ENCODE measurements at regions not wholly inside any gene's neighbourhood (a gene's known extent, or its start where the extent isn't known, plus 50 kb on each side); places are given as distances from the start of the nearest gene placed in this dataset.

- DNase-seq (no peak), ATAC-seq (no peak)
- intact Hi-C loops (cut with DNase I), result no loop called here
- Histone ChIP-seq H3K36me3 (ENCODE audit: insufficient read depth in 1 of 2, low read depth in 1 of 2) (no peaks in the 10 kb centered on the region), H3K27me3 (ENCODE audit: insufficient read depth in 3 of 3, low read length in 2 of 3) (no peaks in the 10 kb centered on the region), H3K4me3 (no peak overlapping the region), H3K9me3 (no peaks in the 10 kb centered on the region), H3K4me1 (no peaks in the 10 kb centered on the region), H3K27ac (no peak overlapping the region)
- WGBS, 3 donors, result 86 to 95% (median 94%) methylated on average over 1 of the region's 1 CpG
- TF ChIP-seq CTCF (IDR thresholded peaks at IDR 0.05), result no peak
These were observed 792.5 kb downstream of the DIAPH3 start for GRCh38 chr13:59371229-59371628.

GRCh38 chr13:59373341-59373740 lies 790.4 kb downstream of the DIAPH3 start:
- no peak for DNase-seq
- 77 to 92% (median 84%) methylated on average over 1 of the region's 1 CpG for WGBS, 3 donors
- intact Hi-C loops (cut with DNase I), result no loop called here

GRCh38 chr13:59374691-59375090 lies 789.0 kb downstream of the DIAPH3 start:
- intact Hi-C loops (cut with DNase I), result no loop called here
- Histone ChIP-seq H3K4me3 (no peak overlapping the region), H3K9me3 (no peaks in the 10 kb centered on the region), H3K27ac (no peak overlapping the region), H3K36me3 (ENCODE audit: insufficient read depth in 1 of 2, low read depth in 1 of 2) (no peaks in the 10 kb centered on the region), H3K27me3 (ENCODE audit: insufficient read depth in 3 of 3, low read length in 2 of 3) (no peaks in the 10 kb centered on the region), H3K4me1 (no peaks in the 10 kb centered on the region)
- DNase-seq, result no peak
- no peak for TF ChIP-seq CTCF (IDR thresholded peaks at IDR 0.05)
- ATAC-seq, result no peak
- WGBS, 3 donors, result 56 to 66% (median 66%) methylated on average over 3 of the region's 3 CpGs

More at GRCh38 chr13:59373341-59373740, 790.4 kb downstream of the DIAPH3 start:
- Histone ChIP-seq H3K36me3 (ENCODE audit: insufficient read depth in 1 of 2, low read depth in 1 of 2) (no peaks in the 10 kb centered on the region), H3K27ac (no peak overlapping the region), H3K27me3 (ENCODE audit: insufficient read depth in 3 of 3, low read length in 2 of 3) (no peaks in the 10 kb centered on the region), H3K4me3 (no peak overlapping the region), H3K9me3 (no peaks in the 10 kb centered on the region), H3K4me1 (no peaks in the 10 kb centered on the region)
- no peak for TF ChIP-seq CTCF (IDR thresholded peaks at IDR 0.05)
- ATAC-seq, result no peak

GRCh38 chr13:59384154-59384553 lies 779.6 kb downstream of the DIAPH3 start:
- Histone ChIP-seq H3K27me3 (ENCODE audit: insufficient read depth in 3 of 3, low read length in 2 of 3) (no peaks in the 10 kb centered on the region), H3K9me3 (no peaks in the 10 kb centered on the region), H3K27ac (no peak overlapping the region), H3K4me3 (no peak overlapping the region), H3K4me1 (no peaks in the 10 kb centered on the region), H3K36me3 (ENCODE audit: insufficient read depth in 1 of 2, low read depth in 1 of 2) (no peaks in the 10 kb centered on the region)
- 54 to 58% (median 58%) methylated on average over 1 of the region's 1 CpG for WGBS, 3 donors
- intact Hi-C loops (cut with DNase I), result no loop called here
- DNase-seq (no peak), ATAC-seq (no peak)
- TF ChIP-seq CTCF (IDR thresholded peaks at IDR 0.05), result no peak

- Histone ChIP-seq H3K4me1 (peaks cover 4% of the 10 kb centered on the region), H3K9me3 (no peaks in the 10 kb centered on the region), H3K27ac (no peak overlapping the region), H3K27me3 (ENCODE audit: insufficient read depth in 3 of 3, low read length in 2 of 3) (no peaks in the 10 kb centered on the region), H3K36me3 (ENCODE audit: insufficient read depth in 1 of 2, low read depth in 1 of 2) (no peaks in the 10 kb centered on the region), H3K4me3 (no peak overlapping the region)
- peak; percentile 52 to 71 (median 64) for ATAC-seq
- DNase-seq, result no peak
- intact Hi-C loops (cut with DNase I), result loop anchor here in 1 of 2 donors (5.0 kb wide), 2 partner anchors 286 to 381 kb away; no protein-coding TSS in a partner anchor
- TF ChIP-seq CTCF (IDR thresholded peaks at IDR 0.05), result peak; percentile 72
- WGBS, 3 donors, result 20 to 32% (median 28%) methylated on average over 2 of the region's 2 CpGs
These were observed 772.0 kb downstream of the DIAPH3 start for GRCh38 chr13:59391696-59392095.

Data from psoas muscle (tissue), 7 donors.